ENCODE measurements at regions not wholly inside any gene's neighbourhood (a gene's known extent, or its start where the extent isn't known, plus 50 kb on each side); places are given as distances from the start of the nearest gene placed in this dataset.

DNA sequence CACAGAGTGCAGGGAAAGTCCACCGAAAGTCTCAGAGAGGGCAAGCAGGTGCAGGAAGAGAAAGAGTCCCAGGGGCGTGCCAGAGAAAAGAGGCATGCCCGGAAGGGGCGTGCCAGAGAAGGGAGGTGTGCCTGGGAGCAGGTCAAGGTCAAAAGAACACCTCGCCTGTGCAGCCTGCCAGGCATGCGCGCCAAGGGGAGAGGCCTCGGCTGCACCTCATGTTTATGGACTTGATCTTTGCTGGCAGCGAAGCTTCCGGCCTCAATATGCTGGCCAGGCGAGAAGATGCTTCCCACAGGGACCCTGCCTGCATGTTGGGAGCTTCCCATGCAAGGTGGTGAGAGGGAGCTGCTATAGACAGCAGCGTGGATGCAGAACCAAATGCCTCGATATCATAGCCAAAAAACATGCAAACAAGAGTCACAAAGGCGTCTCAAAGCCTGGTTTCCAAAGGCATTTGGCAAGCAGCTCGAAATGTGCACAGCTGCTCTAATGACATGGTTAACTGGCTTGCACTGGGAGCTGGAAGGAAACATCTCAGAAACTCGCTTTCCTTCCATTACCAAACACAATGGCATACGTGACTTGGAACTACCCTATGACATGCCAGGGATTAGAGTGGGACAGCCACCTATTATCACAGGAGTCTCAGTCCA lies 192.5 kb upstream of the PPP2R2D start:
- TF ChIP-seq, protein P1, sequence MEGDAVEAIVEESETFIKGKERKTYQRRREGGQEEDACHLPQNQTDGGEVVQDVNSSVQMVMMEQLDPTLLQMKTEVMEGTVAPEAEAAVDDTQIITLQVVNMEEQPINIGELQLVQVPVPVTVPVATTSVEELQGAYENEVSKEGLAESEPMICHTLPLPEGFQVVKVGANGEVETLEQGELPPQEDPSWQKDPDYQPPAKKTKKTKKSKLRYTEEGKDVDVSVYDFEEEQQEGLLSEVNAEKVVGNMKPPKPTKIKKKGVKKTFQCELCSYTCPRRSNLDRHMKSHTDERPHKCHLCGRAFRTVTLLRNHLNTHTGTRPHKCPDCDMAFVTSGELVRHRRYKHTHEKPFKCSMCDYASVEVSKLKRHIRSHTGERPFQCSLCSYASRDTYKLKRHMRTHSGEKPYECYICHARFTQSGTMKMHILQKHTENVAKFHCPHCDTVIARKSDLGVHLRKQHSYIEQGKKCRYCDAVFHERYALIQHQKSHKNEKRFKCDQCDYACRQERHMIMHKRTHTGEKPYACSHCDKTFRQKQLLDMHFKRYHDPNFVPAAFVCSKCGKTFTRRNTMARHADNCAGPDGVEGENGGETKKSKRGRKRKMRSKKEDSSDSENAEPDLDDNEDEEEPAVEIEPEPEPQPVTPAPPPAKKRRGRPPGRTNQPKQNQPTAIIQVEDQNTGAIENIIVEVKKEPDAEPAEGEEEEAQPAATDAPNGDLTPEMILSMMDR (IDR thresholded peaks at IDR 0.05; ENCODE audit: insufficient read depth, low read depth, low read length) = no peak
- no peak for DNase-seq (ENCODE audit: low read depth)
- no peak overlapping the region for H3K4me3 ChIP-seq (ENCODE audit: low read depth, low read length)

GRCh38 chr10:131710142-131710861 lies 190.5 kb upstream of the PPP2R2D start:
- TF ChIP-seq, protein P1 (IDR thresholded peaks at IDR 0.05; ENCODE audit: insufficient read depth, low read depth, low read length) = no peak
- no peak overlapping the region for H3K4me3 ChIP-seq (ENCODE audit: low read depth, low read length)
- DNase-seq (ENCODE audit: low read depth) = no peak

GRCh38 chr10:131722121-131722520 lies 178.7 kb upstream of the PPP2R2D start:
- TF ChIP-seq, protein P1 (IDR thresholded peaks at IDR 0.05; ENCODE audit: insufficient read depth, low read depth, low read length) = no peak
- H3K4me3 ChIP-seq (ENCODE audit: low read depth, low read length) = no peak overlapping the region
- no peak for DNase-seq (ENCODE audit: low read depth)

DNA sequence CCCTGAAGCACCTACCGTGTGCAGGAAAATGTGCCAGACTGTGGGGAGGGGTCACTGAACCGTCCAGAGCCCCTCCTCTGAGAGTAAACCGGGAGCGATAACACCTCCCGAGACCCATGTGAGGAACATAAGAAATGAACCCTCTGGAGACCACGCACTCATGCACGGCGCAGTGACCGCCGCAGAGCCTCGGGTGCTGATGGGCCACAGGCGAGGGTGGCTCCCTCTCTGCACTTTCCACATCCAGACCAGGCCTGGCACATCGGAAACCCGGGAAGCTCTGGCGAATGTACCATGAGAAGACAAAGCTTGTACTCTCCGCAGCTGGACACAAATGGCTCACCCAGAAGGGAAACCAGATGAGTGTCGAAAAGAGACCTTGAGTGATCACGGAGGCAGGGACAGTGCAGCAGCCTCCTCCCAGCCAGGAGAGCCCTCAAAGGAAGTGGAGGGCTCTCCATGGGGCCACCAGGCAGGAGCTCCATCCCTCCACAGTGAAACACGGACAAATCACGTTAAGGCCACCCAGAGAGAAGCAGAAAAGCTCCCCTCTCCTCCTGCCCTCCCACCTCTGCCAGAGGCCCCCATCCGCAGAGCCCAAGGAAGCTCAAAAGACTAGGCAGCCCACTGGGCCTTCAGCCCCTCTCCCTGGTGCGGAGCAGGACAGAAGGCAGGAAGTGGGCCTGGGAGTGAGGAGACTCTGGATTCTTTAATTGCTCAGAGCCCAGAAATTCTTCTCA lies 178.1 kb upstream of the PPP2R2D start:
- no peak overlapping the region for H3K4me3 ChIP-seq (ENCODE audit: low read depth, low read length)
- no peak for DNase-seq (ENCODE audit: low read depth)
- TF ChIP-seq, protein P1 (IDR thresholded peaks at IDR 0.05; ENCODE audit: insufficient read depth, low read depth, low read length) = no peak

DNA sequence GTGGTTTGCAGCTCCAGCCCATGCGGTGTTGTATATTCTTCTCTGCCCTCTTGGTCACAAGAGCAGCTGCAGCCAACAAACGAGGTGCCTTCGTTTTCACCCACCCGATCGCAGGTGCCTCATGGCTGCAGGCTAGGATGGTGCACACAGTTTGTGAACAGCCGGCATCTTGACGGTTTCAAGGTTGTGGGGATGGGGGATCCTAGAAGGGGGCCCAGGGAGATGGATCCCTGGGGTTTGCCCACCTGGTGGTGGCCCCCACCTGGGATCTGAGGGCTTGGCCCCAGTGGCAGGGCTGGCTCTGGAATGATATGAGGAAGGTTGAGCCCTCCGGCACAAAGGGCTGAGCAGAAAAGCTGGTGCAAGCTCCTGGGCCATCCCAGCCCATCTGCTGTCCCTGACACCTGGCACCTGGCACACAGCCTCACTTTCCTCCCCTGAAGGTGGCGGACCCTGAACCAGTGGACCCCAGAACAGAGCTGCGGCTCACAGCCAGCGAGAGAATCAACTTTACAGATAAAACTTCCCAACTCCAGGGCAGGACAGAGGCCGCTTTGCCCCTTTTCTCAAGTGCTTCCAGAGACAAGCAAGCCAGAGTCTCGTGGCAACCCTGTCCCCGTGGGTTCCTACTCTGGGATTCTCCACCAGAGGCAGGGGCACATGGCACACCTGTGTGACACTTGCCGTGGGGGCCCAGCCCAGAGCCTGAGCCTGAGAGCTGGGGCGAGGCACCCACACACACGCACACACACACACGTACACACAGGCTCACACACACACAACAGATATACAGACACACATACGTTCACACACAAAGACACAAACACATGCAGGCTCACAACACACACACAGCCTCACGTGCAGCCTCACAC lies 177.3 kb upstream of the PPP2R2D start:
- TF ChIP-seq, protein P1 (IDR thresholded peaks at IDR 0.05; ENCODE audit: insufficient read depth, low read depth, low read length) = no peak
- no peak for DNase-seq (ENCODE audit: low read depth)
- no peak overlapping the region for H3K4me3 ChIP-seq (ENCODE audit: low read depth, low read length)

DNA sequence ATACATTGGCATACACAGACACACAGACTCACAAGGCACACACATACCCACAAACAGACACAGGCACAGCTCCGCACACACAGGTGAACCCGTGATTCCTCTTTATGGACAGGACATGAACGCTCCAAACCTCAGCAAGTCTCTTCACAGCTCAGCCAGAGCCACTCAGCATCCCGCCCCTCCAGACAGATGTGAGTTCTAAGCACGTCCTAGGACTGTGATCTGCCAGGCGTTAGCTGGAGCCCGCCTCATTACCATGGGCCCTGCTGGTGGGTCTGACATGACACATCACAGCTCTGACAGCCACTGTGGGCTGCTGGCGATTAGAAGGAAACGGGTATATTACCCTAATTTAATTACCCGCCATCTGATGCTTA lies 176.7 kb upstream of the PPP2R2D start:
- no peak for DNase-seq (ENCODE audit: low read depth)
- H3K4me3 ChIP-seq (ENCODE audit: low read depth, low read length) = no peak overlapping the region
- TF ChIP-seq, protein P1 (IDR thresholded peaks at IDR 0.05; ENCODE audit: insufficient read depth, low read depth, low read length) = no peak

Data from fibroblast of villous mesenchyme (primary cell).